ENCODE measurements at regions not wholly inside any gene's neighbourhood (a gene's known extent, or its start where the extent isn't known, plus 50 kb on each side); places are given as distances from the start of the nearest gene placed in this dataset.

- Mint-ChIP-seq H3K4me1 (ENCODE audit: low read depth, unreplicated experiment) (no peaks in the 10 kb centered on the region), H3K27ac (ENCODE audit: unreplicated experiment) (no peak overlapping the region), H3K36me3 (ENCODE audit: insufficient read depth, unreplicated experiment) (no peaks in the 10 kb centered on the region), H3K4me3 (ENCODE audit: unreplicated experiment) (no peak overlapping the region), H3K9me3 (ENCODE audit: unreplicated experiment) (peaks cover 11% of the 10 kb centered on the region), H3K27me3 (ENCODE audit: insufficient read depth, unreplicated experiment) (peaks cover 7% of the 10 kb centered on the region)
- DNase-seq = no peak
- no peak for TF ChIP-seq CTCF (IDR thresholded peaks at IDR 0.05; ENCODE audit: insufficient read depth in 1 of 2, low read depth in 1 of 2, low read length in 1 of 2, severe bottlenecking in 1 of 2, unreplicated experiment in 1 of 2)
- H3K4me1 ChIP-seq = no peaks in the 10 kb centered on the region
- ChIA-PET CTCF (no interaction called here), POLR2A (no interaction called here)
- no peaks in the 10 kb centered on the region for H3K27me3 ChIP-seq (replicated peaks; ENCODE audit: control insufficient read depth, insufficient read depth, low read length)
- no peaks in the 10 kb centered on the region for H3K36me3 ChIP-seq (ENCODE audit: control insufficient read depth, insufficient read depth, low read length)
- no peak overlapping the region for H3K4me3 ChIP-seq (ENCODE audit: low read depth, low read length)
- no TSS peak for BruUV-seq (replicated peaks)
- intact Hi-C loops (cut with micrococcal nuclease; ENCODE audit: unreplicated experiment) = no loop called here
- no peaks in the 10 kb centered on the region for H3K9me3 ChIP-seq
Measured at GRCh38 chr7:106472741-106473140, 188.0 kb upstream of the NAMPT start.

GRCh38 chr7:106471686-106472440, 187.1 kb upstream of the NAMPT start:
- DNase-seq = no peak
- Mint-ChIP-seq H3K27ac (ENCODE audit: unreplicated experiment) (no peak overlapping the region), H3K4me3 (ENCODE audit: unreplicated experiment) (no peak overlapping the region), H3K27me3 (ENCODE audit: insufficient read depth, unreplicated experiment) (peaks cover 7% of the 10 kb centered on the region), H3K9me3 (ENCODE audit: unreplicated experiment) (peaks cover 15% of the 10 kb centered on the region), H3K36me3 (ENCODE audit: insufficient read depth, unreplicated experiment) (no peaks in the 10 kb centered on the region), H3K4me1 (ENCODE audit: low read depth, unreplicated experiment) (peaks cover 2% of the 10 kb centered on the region)
- ChIA-PET CTCF (no interaction called here), POLR2A (no interaction called here)
- no peak for TF ChIP-seq CTCF (IDR thresholded peaks at IDR 0.05; ENCODE audit: insufficient read depth in 1 of 2, low read depth in 1 of 2, low read length in 1 of 2, severe bottlenecking in 1 of 2, unreplicated experiment in 1 of 2)
- BruUV-seq (replicated peaks) = no TSS peak
- no peaks in the 10 kb centered on the region for H3K36me3 ChIP-seq (ENCODE audit: control insufficient read depth, insufficient read depth, low read length)
- H3K9me3 ChIP-seq = no peaks in the 10 kb centered on the region
- H3K4me3 ChIP-seq (ENCODE audit: low read depth, low read length) = no peak overlapping the region
- no peaks in the 10 kb centered on the region for H3K27me3 ChIP-seq (replicated peaks; ENCODE audit: control insufficient read depth, insufficient read depth, low read length)
- intact Hi-C loops (cut with micrococcal nuclease; ENCODE audit: unreplicated experiment) = no loop called here
- peaks cover 4% of the 10 kb centered on the region for H3K4me1 ChIP-seq

- Mint-ChIP-seq H3K4me3 (ENCODE audit: unreplicated experiment) (no peak overlapping the region), H3K27me3 (ENCODE audit: insufficient read depth, unreplicated experiment) (peaks cover 7% of the 10 kb centered on the region), H3K9me3 (ENCODE audit: unreplicated experiment) (peaks cover 22% of the 10 kb centered on the region), H3K4me1 (ENCODE audit: low read depth, unreplicated experiment) (peaks cover 7% of the 10 kb centered on the region), H3K36me3 (ENCODE audit: insufficient read depth, unreplicated experiment) (no peaks in the 10 kb centered on the region), H3K27ac (ENCODE audit: unreplicated experiment) (no peak overlapping the region)
- CTCF ChIA-PET = no interaction called here
- no peak overlapping the region for H3K4me3 ChIP-seq (ENCODE audit: low read depth, low read length)
- no peaks in the 10 kb centered on the region for H3K36me3 ChIP-seq (ENCODE audit: control insufficient read depth, insufficient read depth, low read length)
- no TSS peak for BruUV-seq (replicated peaks)
- H3K9me3 ChIP-seq = no peaks in the 10 kb centered on the region
- peaks cover 7% of the 10 kb centered on the region for H3K4me1 ChIP-seq
- intact Hi-C loops (cut with micrococcal nuclease; ENCODE audit: unreplicated experiment) = no loop called here
- no peak for TF ChIP-seq CTCF (IDR thresholded peaks at IDR 0.05; ENCODE audit: insufficient read depth in 1 of 2, low read depth in 1 of 2, low read length in 1 of 2, severe bottlenecking in 1 of 2, unreplicated experiment in 1 of 2)
- H3K27me3 ChIP-seq (replicated peaks; ENCODE audit: control insufficient read depth, insufficient read depth, low read length) = no peaks in the 10 kb centered on the region
- POLR2A ChIA-PET = no interaction called here
- no peak for DNase-seq
Measured at GRCh38 chr7:106471021-106471420, 186.2 kb upstream of the NAMPT start.

All from Caco-2 (cell line).